ENCODE measurements at regions not wholly inside any gene's neighbourhood (a gene's known extent, or its start where the extent isn't known, plus 50 kb on each side); places are given as distances from the start of the nearest gene placed in this dataset.

- Histone ChIP-seq H3K4me1 (no peaks in the 10 kb centered on the region), H3K27ac (no peak overlapping the region), H3K36me3 (no peaks in the 10 kb centered on the region), H3K27me3 (no peaks in the 10 kb centered on the region), H3K9me3 (no peaks in the 10 kb centered on the region), H3K4me3 (no peak overlapping the region)
- TF ChIP-seq POLR2A (IDR thresholded peaks at IDR 0.05) (no peak), CTCF (IDR thresholded peaks at IDR 0.05) (no peak)
- no peak for DNase-seq
Measured at GRCh38 chr3:78481050-78481449, 1286.7 kb downstream of the ROBO1 start.

GRCh38 chr3:78483090-78483489, 1284.7 kb downstream of the ROBO1 start:
- Histone ChIP-seq H3K36me3 (no peaks in the 10 kb centered on the region), H3K27me3 (no peaks in the 10 kb centered on the region), H3K9me3 (no peaks in the 10 kb centered on the region), H3K4me3 (no peak overlapping the region), H3K27ac (no peak overlapping the region), H3K4me1 (no peaks in the 10 kb centered on the region)
- DNase-seq: no peak
- TF ChIP-seq CTCF (IDR thresholded peaks at IDR 0.05) (no peak), POLR2A (IDR thresholded peaks at IDR 0.05) (no peak)

GRCh38 chr3:78494851-78495250, 1272.9 kb downstream of the ROBO1 start:
- Histone ChIP-seq H3K4me3 (no peak overlapping the region), H3K4me1 (no peaks in the 10 kb centered on the region), H3K36me3 (no peaks in the 10 kb centered on the region), H3K27ac (no peak overlapping the region), H3K9me3 (no peaks in the 10 kb centered on the region), H3K27me3 (no peaks in the 10 kb centered on the region)
- TF ChIP-seq POLR2A (IDR thresholded peaks at IDR 0.05): no peak
- TF ChIP-seq CTCF (IDR thresholded peaks at IDR 0.05): no peak
- no peak for DNase-seq

GRCh38 chr3:78495301-78495700, 1272.5 kb downstream of the ROBO1 start:
- no peak for DNase-seq
- Histone ChIP-seq H3K27ac (no peak overlapping the region), H3K9me3 (no peaks in the 10 kb centered on the region), H3K36me3 (no peaks in the 10 kb centered on the region), H3K27me3 (no peaks in the 10 kb centered on the region), H3K4me1 (no peaks in the 10 kb centered on the region), H3K4me3 (no peak overlapping the region)
- no peak for TF ChIP-seq POLR2A (IDR thresholded peaks at IDR 0.05)
- no peak for TF ChIP-seq CTCF (IDR thresholded peaks at IDR 0.05)

GRCh38 chr3:78496501-78496900, 1271.3 kb downstream of the ROBO1 start:
- H3K27ac ChIP-seq: no peak overlapping the region
- DNase-seq: no peak
- no peaks in the 10 kb centered on the region for H3K4me1 ChIP-seq
- no peak for TF ChIP-seq CTCF (IDR thresholded peaks at IDR 0.05)
- no peak for TF ChIP-seq POLR2A (IDR thresholded peaks at IDR 0.05)
- no peaks in the 10 kb centered on the region for H3K27me3 ChIP-seq
- no peaks in the 10 kb centered on the region for H3K9me3 ChIP-seq
- no peaks in the 10 kb centered on the region for H3K36me3 ChIP-seq
- no peak overlapping the region for H3K4me3 ChIP-seq

GRCh38 chr3:78497021-78497420, 1270.8 kb downstream of the ROBO1 start:
- Histone ChIP-seq H3K27ac (no peak overlapping the region), H3K4me3 (no peak overlapping the region), H3K9me3 (no peaks in the 10 kb centered on the region), H3K27me3 (no peaks in the 10 kb centered on the region), H3K4me1 (no peaks in the 10 kb centered on the region), H3K36me3 (no peaks in the 10 kb centered on the region)
- no peak for DNase-seq
- no peak for TF ChIP-seq POLR2A (IDR thresholded peaks at IDR 0.05)
- TF ChIP-seq CTCF (IDR thresholded peaks at IDR 0.05): no peak

Measured in Peyer's patch (tissue), 4 donors.